ENCODE measurements at regions not wholly inside any gene's neighbourhood (a gene's known extent, or its start where the extent isn't known, plus 50 kb on each side); places are given as distances from the start of the nearest gene placed in this dataset.

DNA sequence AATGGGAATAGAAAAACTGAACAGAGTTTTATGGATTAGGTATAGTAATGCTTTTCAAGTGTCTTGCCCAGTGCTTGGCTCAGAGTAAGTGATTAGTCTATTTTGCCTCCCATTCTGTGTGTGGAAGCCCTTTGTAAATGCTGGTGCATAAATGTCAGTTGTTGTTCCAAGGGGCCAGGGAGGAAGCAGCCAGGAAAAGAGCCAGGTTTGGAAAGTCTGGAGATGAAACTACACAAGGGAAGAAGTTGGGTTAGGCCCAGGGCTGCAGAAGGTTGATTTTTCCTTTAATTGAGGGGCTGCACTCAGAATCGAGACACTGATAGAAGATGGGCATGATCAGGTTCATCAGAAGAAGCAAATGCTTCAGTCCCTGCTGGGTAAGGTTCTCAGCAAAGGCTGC is 484.0 kb downstream of the OLFM4 start:
- DNase-seq (ENCODE audit: low spot score), result no peak

DNA sequence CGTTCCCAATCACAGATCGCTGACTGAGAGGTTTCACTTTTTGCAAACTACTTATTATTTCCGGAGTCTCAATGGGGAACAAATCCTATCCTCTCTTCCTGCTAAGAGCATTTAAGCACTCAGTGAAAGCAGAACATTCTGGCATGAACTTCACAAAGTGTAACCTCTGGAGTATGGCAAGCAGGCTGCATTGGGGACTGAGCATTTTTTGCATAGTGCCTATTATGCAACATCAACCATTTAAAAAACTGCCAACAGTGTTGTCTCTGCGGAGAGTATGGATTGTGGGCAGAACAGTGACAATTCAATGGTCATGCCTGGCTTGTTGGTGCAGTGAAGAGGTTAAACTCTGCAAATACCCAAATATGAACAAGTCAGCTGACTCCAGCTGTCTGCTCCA is 484.6 kb downstream of the OLFM4 start:
- DNase-seq (ENCODE audit: low spot score), result no peak

DNA sequence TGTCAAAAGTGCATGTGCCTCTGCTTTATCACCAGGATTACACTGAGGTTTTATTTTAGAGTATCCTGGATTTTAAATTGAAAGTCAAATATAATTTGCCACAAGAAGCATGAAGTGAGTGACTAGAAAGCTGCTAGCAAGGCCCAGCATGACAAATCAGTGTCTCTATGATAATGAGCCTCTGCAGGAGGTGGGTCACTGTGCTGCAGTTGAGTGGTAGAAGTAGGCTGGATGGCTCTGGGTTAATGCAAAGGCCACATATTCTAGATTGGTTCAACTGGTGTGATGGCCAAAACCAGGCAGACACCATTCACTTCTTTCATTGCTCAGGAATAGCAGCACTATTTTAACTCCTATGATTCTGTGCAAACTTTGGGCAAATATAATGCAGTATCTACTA is 491.5 kb downstream of the OLFM4 start:
- no peak for DNase-seq (ENCODE audit: low spot score)

DNA sequence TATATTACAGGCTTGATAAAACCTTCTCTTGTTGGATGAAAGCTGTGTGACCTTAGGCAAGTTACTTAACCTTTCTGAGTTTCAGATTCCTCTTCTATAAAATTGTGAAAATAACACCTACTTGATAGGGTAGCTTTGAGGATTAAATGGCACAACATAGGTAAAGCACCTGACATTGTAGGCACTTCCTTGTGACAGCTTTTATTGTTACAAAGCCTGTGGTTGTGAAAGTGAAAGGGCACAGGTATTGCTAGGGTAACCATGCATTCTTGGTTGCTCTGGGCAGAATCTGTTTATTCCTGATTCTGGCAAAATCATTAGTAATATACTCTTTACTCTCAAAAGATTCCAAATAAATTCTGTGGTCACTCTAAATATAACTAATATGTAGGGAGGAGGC is 493.4 kb downstream of the OLFM4 start:
- no peak for DNase-seq (ENCODE audit: low spot score)

DNA sequence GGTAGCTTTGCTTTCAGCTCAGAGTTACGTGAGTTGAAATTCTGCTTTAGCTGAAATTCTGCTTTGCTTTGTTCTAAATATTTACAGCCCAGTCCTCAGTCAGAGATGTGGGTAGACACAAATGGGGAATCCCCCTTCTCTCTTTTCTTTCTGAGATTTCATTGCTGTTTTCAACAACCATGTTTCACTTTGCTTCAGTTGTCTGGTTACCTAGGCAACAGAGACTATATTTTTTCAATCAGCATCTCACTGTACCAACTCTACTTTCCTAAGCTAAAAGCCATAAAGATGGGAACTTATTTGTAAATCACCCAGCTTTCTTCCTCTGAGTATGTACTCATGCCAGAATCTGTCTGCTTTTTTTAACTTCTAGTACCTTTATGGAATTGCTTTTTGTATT is 509.0 kb downstream of the OLFM4 start:
- DNase-seq (ENCODE audit: low spot score), result no peak

DNA sequence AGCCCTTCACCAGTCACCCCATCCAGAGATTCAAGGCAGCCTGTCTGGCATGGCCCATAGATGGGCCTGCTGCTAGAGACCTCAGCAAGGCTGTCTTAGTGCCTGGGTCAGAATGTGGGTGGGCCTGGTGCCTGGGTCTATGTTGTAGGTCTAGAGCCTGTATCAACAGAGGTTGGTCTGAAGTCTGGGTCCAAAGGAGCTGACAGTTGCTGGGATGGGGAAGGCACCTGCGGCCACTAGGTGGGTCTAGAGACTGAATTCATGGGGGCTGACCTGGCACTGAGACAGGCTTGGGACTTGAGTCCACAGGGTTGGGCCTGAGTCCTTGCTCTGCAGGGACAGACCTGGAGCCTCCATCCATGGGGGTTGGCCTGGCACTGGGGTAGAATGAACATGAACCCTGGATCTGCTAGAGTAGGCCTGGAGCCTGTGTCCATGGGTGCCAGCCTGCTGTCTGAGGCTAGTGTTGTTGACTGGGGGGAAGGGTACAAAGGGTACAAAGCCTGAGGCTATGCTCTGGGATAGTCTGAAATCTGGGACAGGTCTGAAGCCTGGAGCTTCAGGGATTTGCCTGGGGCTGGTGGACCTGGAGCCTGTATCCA is 516.8 kb downstream of the OLFM4 start:
- DNase-seq (ENCODE audit: low spot score), result no peak

DNA sequence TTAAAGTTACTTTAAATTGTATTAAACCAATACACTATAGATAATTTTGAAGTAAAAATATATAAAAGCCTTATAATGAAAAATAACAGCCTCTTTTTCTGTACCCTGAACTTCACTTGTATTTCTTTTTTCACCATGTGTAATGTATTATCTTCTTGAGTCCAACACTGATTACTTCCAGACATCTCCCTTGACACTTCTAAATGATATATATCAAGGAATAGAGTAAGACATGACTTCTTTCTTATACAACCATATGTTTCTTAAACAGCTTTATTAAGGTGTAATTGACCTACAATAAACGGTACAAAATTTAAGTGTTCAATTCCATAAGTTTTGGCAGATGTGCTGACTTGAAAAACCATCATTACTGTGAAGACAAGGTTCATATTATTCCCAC is 531.9 kb downstream of the OLFM4 start:
- no peak for DNase-seq (ENCODE audit: low spot score)

DNA sequence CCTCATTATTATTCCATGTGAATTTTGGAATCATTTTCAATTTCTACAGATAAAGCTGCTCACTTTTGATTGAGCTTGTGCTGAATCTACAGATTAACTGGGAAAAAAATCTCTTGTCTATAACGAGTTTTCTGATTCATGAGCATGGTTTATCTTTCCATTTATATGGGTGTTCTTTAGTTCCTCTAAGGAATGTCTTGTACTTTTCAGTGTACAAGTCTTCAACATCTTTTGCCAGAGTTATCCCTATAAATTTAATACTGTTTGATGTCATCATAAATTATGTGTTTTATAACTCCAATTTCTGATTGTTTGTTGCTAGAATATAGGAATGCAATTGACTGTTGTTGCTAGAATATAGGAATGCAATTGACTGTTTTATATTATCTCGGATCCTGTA is 533.8 kb downstream of the OLFM4 start:
- DNase-seq (ENCODE audit: low spot score), result no peak

DNA sequence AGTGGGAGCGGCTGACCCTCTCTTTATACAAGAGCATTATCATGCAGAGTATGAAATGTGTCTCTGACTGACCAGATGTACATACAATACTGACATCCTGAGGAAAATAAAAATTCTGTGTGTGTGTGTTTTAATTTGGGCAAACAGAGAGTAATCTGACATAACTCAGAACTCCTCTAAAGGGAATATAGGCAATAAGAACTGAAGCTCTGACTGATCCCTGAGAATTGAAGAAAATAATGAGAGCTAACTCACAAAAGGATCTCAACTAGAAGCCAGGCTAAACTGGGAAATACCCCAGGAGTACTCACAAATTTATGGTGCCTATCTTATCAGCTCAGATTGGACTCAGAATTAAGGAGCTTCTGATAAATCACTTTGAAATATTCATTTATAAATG is 539.9 kb downstream of the OLFM4 start:
- no peak for DNase-seq (ENCODE audit: low spot score)

DNA sequence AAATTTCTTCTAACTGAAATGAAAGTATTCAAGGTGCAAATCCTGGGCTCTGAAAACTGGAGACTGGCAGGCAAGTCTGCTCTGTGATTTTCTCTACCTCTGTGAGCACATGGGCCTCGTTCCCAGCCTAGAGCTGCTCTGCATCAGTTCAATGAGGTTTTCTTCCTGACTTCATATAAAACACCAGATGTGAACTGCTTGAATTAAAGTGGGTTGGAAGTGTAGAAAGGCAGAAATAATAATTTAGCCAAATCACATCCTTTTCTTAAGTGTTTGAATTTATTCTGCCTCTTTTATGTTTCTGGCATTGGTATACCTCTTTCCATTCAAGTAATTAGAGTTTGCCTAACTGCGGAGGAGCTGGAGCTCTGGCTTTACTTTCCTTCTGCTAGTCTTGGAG is 540.8 kb downstream of the OLFM4 start:
- no peak for DNase-seq (ENCODE audit: low spot score)

DNA sequence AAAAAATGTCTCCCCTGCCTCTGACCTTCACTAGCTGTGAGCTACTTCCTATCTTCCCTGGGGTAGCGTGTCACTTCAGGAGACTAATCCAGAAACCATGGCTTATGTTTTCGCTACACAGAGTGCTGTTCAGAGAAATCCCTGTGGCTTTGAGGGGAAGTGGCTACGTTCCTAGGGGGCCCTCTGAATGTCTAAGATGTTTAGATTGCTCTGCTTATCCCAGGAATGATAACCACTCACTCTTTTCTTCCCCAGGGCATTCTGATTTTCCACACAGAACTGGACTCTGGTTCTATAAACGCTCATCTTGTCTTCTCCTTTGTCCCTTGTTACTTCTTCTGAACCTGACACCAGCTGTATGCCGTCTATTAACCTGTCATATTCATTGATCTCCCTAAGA is 572.5 kb downstream of the OLFM4 start:
- no peak for DNase-seq (ENCODE audit: low spot score)

DNA sequence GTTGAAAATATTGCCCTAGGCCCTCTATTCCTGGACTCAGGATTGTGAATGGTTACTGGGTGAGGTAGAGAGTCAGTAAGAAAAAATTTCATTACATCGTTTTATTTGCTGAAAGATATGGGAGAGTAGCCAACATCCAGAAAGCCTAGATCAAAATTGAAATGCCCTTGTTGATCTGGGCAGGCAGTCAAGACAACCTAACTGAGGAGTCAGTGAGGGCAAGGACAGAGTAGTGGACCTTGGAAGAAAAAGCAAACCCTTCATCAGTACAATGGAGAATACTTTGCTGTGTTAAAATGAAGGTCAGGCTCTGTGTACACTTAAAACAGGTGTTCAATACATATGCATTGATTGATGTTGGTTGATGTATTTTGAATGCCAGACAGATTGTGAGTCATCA is 576.7 kb downstream of the OLFM4 start:
- DNase-seq (ENCODE audit: low spot score), result no peak

DNA sequence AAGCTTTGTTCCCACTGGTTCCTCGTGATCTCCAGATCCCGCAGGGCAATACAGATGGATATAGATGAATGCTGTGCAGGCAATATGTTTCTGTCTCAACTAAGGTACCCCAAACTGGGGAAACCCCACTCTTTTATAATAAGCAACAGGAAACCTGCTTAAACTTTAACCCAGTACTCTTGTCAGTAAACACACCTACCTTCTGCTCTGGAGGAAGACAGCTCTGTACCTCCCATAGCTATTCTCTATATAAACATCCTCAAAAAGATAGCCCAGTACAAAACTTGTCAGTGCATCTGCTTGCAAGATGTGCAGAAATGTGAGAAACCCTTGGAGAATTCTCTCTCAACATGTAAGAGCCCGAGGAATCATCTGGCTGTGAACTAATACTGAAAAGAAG is 583.6 kb downstream of the OLFM4 start:
- DNase-seq (ENCODE audit: low spot score), result no peak

DNA sequence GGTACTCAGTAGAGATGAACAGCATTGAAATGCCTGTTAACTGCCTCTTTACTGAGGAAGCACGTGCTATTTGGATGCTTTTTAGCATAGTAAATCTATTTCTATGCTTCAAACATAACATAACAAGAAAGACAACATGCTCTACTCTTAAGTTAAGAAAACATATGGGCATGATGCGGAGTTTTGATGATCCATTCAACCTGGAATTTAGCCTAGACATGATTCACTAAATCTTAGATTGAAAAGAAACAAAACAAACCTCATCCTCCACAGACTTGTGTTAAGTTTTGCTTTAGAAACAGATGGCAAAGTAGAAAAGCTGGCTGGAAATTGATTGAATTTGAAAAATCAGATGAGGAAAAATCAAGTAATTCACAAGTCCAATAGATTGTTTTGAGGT is 593.8 kb downstream of the OLFM4 start:
- DNase-seq (ENCODE audit: low spot score), result no peak

DNA sequence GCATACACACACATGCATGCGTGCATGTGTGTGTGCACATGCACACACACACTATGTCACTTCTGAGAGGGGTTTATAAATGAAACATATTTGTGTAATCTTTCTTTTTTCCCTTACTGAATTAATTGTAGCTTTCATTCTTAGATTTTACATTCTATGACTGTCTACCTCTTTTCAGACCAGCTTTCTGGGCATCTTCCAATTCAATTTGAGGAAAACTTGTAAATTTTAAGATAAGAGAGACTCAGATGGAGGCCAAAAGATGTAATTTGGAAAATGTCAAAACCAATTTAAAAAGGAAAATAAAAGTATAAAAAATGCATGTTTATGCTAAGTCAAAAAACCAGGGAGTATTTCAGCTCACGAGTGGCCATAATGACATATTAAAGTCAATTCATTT is 594.5 kb downstream of the OLFM4 start:
- no peak for DNase-seq (ENCODE audit: low spot score)

DNA sequence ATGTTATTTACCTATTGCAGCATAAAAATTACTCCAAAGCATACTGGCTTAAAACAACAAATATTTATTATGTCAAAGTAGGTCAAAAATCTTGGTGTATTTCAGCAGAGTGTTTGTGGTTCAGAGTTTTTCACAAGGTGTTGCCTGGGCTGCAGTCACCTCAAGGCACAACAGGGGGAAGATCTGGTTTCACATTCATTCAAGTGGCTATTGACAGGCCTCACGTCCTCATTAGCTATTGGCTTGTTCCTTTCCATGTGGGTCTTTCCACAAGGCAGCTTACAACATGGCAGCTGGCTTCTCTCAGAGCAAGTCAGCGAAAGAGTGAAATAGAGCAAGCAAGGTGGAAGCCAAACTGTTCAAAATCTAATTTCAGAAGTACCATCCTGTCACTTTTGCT is 602.9 kb downstream of the OLFM4 start:
- no peak for DNase-seq (ENCODE audit: low spot score)

DNA sequence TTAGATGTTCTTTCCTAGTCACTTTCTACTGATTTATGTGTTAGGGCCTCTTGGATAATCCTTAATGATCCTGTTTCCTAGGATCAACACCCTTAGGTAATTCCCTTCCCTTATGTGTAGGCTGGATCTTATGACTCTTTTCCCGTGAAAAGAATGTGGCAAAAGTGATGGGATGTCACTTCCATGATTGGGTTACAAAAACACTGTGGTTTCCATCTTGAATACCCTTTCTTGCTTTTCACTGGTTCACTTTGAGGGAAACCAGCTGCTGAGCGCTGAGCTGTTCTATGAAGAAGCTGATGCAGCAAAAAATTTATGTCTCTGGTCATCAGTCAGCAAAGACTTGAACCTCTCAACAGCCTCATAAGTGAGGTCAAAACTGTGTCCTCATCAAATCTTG is 609.4 kb downstream of the OLFM4 start:
- no peak for DNase-seq (ENCODE audit: low spot score)

DNA sequence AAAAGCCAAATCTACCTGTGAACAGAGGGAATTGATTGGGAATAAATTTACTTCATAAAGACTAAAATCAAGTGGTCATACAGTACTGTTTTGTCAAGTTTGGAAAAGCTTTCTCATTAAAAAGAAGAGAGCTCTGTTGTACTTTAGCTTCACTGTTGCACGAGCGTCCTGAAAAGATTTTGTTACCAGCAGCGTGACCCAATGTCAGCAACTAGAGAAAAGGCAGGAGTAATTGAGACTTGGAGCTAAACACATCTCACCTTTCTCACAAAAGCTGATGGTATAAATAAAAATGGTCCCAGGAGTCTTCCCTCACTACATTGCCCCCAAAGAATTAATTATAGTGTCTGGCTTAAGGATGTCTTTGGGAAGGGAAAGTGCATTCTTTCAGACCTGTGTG is 613.7 kb downstream of the OLFM4 start:
- DNase-seq (ENCODE audit: low spot score), result no peak

DNA sequence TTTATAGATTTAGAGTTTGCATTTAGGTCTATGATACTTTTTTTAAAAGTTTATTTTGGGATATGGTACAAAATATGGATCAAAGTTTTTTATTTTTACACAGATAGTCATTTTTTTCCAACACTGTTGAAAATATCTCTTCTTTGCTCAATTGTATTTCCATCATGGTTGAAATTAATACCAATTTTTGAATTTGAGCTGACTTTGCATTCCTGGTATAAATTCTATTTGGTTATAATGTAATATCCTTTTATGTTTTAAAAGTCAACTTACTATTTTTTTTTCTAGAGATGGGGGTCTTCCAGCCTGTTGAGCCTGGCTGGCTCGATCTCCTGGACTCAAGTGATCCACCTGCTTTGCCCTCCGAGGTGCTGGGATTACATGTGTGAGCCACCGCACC is 620.1 kb downstream of the OLFM4 start:
- no peak for DNase-seq (ENCODE audit: low spot score)

DNA sequence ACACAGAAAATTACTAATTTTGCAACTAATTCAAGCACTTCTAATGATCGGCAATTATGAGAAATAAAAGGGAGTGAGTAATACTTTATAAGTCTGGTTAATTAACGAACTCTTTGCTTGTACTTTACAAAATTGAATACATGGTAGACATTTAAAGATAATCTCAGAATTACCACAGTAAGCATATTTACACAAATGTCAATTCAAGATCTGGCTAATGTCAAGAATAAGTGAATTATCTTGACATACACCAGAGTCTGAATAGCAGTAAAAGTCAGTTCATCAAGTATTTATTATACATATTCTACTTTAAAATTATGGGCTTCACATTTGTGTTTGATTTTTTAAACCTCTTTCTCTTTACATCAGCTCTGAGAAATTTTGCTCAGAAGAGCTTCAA is 643.4 kb downstream of the OLFM4 start:
- no peak for DNase-seq (ENCODE audit: low spot score)

DNA sequence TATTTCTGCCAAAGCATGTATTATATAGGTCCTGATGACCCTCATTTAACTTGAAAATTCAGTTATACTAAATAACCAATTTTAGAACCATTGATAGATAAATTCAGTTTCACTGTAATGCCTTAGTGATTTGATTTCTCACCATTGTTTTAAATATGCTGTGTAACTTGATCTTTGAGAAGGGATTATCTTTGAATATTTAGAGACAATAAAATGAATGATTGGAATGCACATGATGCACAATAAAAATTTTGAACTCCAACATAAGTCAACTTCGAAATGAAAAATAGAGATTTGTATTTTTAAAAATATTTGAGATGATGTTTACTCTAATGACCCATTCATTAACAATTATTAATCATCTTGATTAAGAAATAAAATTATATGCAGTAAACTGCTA is 654.5 kb downstream of the OLFM4 start:
- no peak for DNase-seq (ENCODE audit: low spot score)

DNA sequence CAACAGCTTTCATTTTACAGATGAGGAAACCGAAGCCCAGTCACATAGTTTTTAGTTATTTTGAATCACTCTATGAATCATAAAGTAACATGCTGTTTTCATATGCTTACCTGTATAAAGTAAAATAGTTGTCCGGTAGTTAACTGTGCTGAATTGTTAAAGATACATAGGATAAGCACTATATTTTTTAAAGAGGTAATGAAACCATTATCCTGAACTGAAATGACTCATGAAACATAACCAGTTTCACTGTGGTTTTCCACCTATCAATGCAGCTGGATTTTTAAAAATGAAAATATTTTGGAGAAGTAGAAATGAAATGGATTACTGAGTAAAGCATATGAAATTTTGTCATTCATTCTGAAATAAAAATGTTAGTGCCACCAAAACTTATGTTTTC is 655.0 kb downstream of the OLFM4 start:
- no peak for DNase-seq (ENCODE audit: low spot score)

DNA sequence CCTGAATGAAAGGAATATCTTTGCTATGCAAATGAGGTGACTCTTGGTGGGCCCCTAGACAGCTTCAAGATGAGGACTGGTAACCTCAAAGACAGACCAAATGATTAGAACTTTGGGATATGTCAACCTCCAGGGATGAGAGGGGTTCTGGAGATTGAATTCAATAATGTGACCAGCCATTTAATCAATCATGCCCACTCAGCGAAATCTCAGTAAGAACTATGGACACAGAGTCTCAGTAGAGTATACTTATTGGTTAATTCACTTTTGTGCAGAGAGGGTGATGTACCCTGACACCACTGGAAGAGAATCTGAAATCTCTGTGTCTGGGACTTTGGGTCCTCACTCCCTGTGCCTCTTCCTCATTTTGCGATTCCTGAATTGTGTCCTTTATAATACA is 662.8 kb downstream of the OLFM4 start:
- no peak for DNase-seq (ENCODE audit: low spot score)

DNA sequence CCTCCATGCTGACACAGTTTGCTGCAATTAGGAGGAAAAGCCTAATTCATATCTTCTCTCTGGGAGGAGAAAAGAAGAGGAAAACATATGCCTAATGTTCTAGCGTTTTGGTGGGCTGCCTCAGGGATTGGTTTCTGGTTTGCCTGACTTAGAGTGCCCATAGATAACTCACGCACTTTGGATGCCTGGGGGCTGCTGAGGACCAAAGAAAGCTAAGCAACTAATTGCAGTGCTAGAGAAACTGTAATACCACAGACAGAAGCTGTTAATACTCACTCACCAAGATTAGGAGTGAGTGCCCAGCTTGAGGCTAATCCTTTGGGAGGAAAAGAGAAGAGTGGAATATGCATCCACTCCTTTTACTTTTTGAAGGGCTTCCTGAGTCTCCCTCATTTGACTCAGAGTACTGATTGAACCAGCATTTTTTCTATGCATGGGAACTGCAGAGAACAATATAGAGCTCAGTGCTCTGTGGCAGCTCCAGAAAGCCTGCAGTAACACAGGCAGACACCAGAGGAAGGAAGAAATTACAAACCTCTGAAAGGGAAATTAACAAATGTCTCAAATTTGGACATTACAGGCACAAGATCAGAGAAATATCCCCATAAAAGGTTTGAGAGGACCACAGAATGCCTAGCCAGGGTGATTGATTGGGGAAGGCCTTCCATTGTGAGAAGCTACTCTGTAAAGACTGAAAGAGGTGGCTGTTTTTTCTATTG is 666.4 kb downstream of the OLFM4 start:
- no peak for DNase-seq (ENCODE audit: low spot score)

All from globus pallidus (tissue), 1 donor.